Heart right ventricle (tissue), 16 donors: ENCODE measurements at regions not wholly inside any gene's neighbourhood (a gene's known extent, or its start where the extent isn't known, plus 50 kb on each side); places are given as distances from the start of the nearest gene placed in this dataset.

Experiments used
- ATAC-seq, 8 donors: fragments of 200-7000 bp; cut with Tn5 transposase; one replicate each; pipeline ENCODE4 v1.9.1; 2020; ENCODE audit warnings: mild to moderate bottlenecking in 8 of 8, moderate library complexity in 8 of 8, moderate number of reproducible peaks in 1 of 8
- DNase-seq, 2 donors: peaks; one replicate each; pipeline ENCODE4 v3.0.0-alpha.2; 2020
- H3K27ac ChIP-seq, 10 donors: fragments of 200-600 bp; sonication (generic) in 2 of 10; one replicate each; pipeline versions ENCODE4 v1.5.0 to v1.8.0; 2020 to 2022; ENCODE audit warnings: mild to moderate bottlenecking in 3 of 10
- H3K27me3 ChIP-seq, 7 donors: fragments of 200-600 bp; one replicate each; pipeline ENCODE4 v1.8.0; 2021 to 2022; ENCODE audit warnings: mild to moderate bottlenecking in 2 of 7
- H3K36me3 ChIP-seq, 9 donors: fragments of 200-600 bp; sonication (generic) in 1 of 9; one replicate each; pipeline versions ENCODE4 v1.5.0 to v1.8.0; 2020 to 2022; ENCODE audit warnings: mild to moderate bottlenecking in 2 of 9
- H3K4me1 ChIP-seq, 9 donors: fragments of 200-600 bp; sonication (generic) in 1 of 9; one replicate each; pipeline versions ENCODE4 v1.5.0 to v1.8.0; 2020 to 2022; ENCODE audit warnings: mild to moderate bottlenecking in 4 of 9
- H3K4me3 ChIP-seq, 10 donors: fragments of 200-600 bp; sonication (generic) in 2 of 10; one replicate each; pipeline versions ENCODE4 v1.5.0 to v1.8.0; 2020 to 2022; ENCODE audit warnings: mild to moderate bottlenecking in 7 of 10, moderate library complexity in 2 of 10
- H3K9me3 ChIP-seq, 11 donors: fragments of 200-600 bp in 10 of 11; sonication (generic) in 2 of 11; one replicate each; pipeline versions ENCODE4 v1.5.0 to v1.8.0; 2013 to 2022; ENCODE audit warnings: mild to moderate bottlenecking in 2 of 11, control low read depth in 1 of 11, moderate library complexity in 1 of 11
- WGBS, 2 donors: extraction: QIAGEN DNeasy Blood & Tissue Kit; methylation state at CpG; one replicate each; pipeline ENCODE4 v1.1.7; 2013; ENCODE audit warnings: inconsistent platforms in 1 of 2; 5-methylcytosine and 5-hydroxymethylcytosine counted together
- intact Hi-C, 10 donors: fragments of 100-400 bp; cut with DNase I; formaldehyde crosslinking; loops; one replicate each; pipeline versions ENCODE4 v1.11.1 to v1.14.2; 2022
- TF ChIP-seq, protein P1 (sequence below), 9 donors: fragments of 200-600 bp; sonication (generic) in 2 of 9; IDR thresholded peaks; one replicate each; pipeline versions ENCODE4 v1.5.0 to v1.8.0; 2021 to 2022; ENCODE audit warnings: antibody characterized with exemption in 9 of 9, mild to moderate bottlenecking in 5 of 9, moderate library complexity in 1 of 9
- donor health status: Arrhythmogenic right ventricular cardiomyopathy.
- donor health status: ischemic (EF 13 %, LVEDD 7.1; RV severe dilation, severe dysfunction).
- donor health status: healthy with polysubstance abuse.
- donor health status: DM: no; HTN: yes; CAD: no.
- donor health status: DM: no; HTN: no; CAD: no.
- donor health status: ischemic (EF 25% LVEDD 6.9; RV normal size, moderate dysfunction).
- donor health status: ischemic (EF 25% LVEDD 5.7; RV mildly dilated, moderate dysfunction).
- donor health status: healthy.
- donor health status: DM: yes; HTN: yes; CAD: no.
- donor health status: Ischemic cardiomyopathy.
- donor health status: ischemic (EF 35%, LVEDD 5.7; RV mildly dilated, moderate dysfunction).
- donor health status: nonischemic (EF 11% LVEDD 7.7; RV severe dilation, severe dysfunction).
- donor health status: DM: yes; HTN: yes; CAD: no.
- donor health status: PGD.
- donor health status: ischemic (EF 29% LVEDD 5.4; RV normal size, mild dysfunction).
- donor health status: nonischemic (EF 23%, LVEDD 6.1; RV moderate dilation, normal function).

DNA sequence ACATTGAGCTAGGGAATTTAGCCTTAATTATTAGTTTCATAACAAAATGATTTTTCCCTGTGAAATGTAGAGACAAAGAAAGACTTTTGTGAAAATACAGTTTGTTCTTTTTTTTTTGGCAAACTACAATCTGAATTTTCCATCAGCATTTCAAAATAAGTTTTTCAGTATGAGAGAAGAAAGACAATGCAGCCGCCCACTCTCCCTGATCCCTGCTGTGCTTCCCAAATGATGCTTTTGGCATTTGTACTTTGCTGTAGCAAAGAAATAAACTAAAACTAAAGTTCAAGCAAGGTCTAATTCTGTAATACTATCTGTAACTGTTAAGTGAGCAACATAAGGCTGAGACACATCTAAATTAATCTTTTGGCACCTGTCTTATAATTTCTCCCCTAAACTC is 782.2 kb downstream of the VGLL3 start:
- 68 to 79% methylated on average over 1 of the region's 1 CpG for WGBS, 2 donors
- TF ChIP-seq, protein P1, sequence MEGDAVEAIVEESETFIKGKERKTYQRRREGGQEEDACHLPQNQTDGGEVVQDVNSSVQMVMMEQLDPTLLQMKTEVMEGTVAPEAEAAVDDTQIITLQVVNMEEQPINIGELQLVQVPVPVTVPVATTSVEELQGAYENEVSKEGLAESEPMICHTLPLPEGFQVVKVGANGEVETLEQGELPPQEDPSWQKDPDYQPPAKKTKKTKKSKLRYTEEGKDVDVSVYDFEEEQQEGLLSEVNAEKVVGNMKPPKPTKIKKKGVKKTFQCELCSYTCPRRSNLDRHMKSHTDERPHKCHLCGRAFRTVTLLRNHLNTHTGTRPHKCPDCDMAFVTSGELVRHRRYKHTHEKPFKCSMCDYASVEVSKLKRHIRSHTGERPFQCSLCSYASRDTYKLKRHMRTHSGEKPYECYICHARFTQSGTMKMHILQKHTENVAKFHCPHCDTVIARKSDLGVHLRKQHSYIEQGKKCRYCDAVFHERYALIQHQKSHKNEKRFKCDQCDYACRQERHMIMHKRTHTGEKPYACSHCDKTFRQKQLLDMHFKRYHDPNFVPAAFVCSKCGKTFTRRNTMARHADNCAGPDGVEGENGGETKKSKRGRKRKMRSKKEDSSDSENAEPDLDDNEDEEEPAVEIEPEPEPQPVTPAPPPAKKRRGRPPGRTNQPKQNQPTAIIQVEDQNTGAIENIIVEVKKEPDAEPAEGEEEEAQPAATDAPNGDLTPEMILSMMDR (IDR thresholded peaks at IDR 0.05), result no peak
- Histone ChIP-seq H3K4me3 (no peak overlapping the region), H3K36me3 (no peaks in the 10 kb centered on the region), H3K4me1 (no peaks in the 10 kb centered on the region), H3K27ac (no peak overlapping the region), H3K9me3 (peaks cover 0 to 8% (median 0%) of the 10 kb centered on the region in 11 donors), H3K27me3 (no peaks in the 10 kb centered on the region)
- ATAC-seq, result no peak
- DNase-seq, result no peak
- intact Hi-C loops, result no loop called here

DNA sequence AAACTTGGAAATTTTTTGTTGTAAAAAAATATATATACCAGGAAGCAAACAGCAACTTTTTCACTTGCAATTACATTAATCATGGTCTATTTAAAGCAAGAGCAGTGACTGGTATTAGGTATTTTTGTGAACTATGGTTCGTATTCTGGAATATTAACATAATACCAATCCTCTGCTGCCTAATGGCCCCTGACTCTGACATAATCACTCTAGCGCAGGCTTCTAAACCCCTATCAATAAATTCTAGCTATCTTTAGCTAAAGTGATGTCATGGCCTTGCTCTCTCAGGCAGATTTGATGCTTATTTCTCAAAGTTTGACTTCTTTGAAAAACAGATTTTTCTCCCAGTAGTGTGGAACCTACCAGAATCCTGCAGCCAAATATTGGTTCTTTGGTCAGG is 808.3 kb downstream of the VGLL3 start:
- peaks cover 0 to 17% (median 0%) of the 10 kb centered on the region in 11 donors for H3K9me3 ChIP-seq
- no peaks in the 10 kb centered on the region for H3K4me1 ChIP-seq
- DNase-seq, result no peak
- H3K4me3 ChIP-seq, result no peak overlapping the region
- WGBS, 2 donors, result 69 to 73% methylated on average over 2 of the region's 2 CpGs
- no peak for ATAC-seq
- no peaks in the 10 kb centered on the region for H3K27me3 ChIP-seq
- intact Hi-C loops, result no loop called here
- no peaks in the 10 kb centered on the region for H3K36me3 ChIP-seq
- TF ChIP-seq, protein P1 (IDR thresholded peaks at IDR 0.05), result no peak
- H3K27ac ChIP-seq, result no peak overlapping the region

DNA sequence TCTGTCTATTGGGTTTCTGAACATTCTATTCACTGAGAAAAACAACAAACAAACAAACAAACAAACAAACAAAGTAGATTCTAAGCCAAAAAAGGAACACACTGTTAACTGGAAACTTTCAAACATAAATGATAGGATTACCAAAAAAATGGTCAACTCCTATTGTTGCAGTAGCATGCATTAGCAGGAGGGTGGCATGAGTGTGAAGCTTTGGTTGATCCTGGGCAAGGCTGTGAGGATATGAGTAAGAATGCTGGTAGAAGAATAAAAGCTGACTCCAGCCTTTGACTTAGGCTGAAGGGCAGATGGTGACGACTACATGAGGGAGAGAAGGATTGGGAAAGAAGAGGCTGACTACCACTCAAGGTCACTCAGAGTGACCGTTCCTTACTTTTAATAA is 810.3 kb downstream of the VGLL3 start:
- no peak for ATAC-seq
- Histone ChIP-seq H3K36me3 (no peaks in the 10 kb centered on the region), H3K27ac (no peak overlapping the region), H3K4me3 (no peak overlapping the region), H3K9me3 (peaks cover 0 to 14% (median 0%) of the 10 kb centered on the region in 11 donors), H3K27me3 (no peaks in the 10 kb centered on the region), H3K4me1 (no peaks in the 10 kb centered on the region)
- intact Hi-C loops, result no loop called here
- no peak for DNase-seq
- TF ChIP-seq, protein P1 (IDR thresholded peaks at IDR 0.05), result no peak
- WGBS, 2 donors, result 55 to 61% methylated on average over 2 of the region's 2 CpGs

DNA sequence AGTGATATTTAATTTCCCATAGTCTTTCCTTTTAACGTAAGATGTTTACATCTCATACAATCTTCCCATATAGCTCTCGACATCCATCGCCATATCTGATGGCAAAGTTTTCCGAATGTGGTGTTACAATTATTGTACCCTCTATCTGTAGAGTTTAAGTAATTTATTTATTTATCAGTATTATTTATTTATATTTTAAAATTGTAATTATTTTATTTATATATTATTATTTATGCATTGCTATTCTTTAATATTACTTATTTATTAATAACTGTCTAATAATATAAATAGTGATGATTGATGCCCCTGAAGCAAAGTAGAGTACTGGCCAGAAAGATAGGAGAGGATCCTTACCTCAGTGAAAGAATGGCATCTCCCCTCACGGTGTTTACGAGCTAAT is 812.9 kb downstream of the VGLL3 start:
- no peaks in the 10 kb centered on the region for H3K36me3 ChIP-seq
- DNase-seq (no peak), ATAC-seq (no peak)
- no peaks in the 10 kb centered on the region for H3K9me3 ChIP-seq
- H3K27me3 ChIP-seq, result no peaks in the 10 kb centered on the region
- 90 to 93% methylated on average over 6 of the region's 6 CpGs for WGBS, 2 donors
- H3K4me1 ChIP-seq, result no peaks in the 10 kb centered on the region
- no peak overlapping the region for H3K4me3 ChIP-seq
- H3K27ac ChIP-seq, result no peak overlapping the region
- TF ChIP-seq, protein P1 (IDR thresholded peaks at IDR 0.05), result no peak
- intact Hi-C loops, result no loop called here

DNA sequence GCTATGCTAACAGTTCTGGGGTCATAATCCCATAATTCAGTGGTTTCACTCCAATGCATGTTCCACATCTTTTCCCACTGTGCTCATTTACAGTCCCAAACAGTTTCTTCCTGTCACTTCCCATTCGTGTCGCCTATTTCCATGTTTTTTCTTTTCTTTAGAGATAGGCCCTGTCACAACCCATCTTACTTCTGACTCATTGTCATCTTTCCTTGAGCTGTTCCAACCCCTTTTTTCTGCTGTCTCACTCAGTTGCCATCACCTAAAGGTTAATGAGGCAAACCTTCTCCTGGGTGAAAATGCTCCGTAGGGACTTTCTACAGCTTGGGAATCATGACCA is 814.5 kb downstream of the VGLL3 start:
- Histone ChIP-seq H3K27me3 (no peaks in the 10 kb centered on the region), H3K9me3 (no peaks in the 10 kb centered on the region), H3K36me3 (no peaks in the 10 kb centered on the region), H3K4me1 (no peaks in the 10 kb centered on the region), H3K4me3 (no peak overlapping the region), H3K27ac (no peak overlapping the region)
- no peak for ATAC-seq
- 62 to 75% methylated on average over 3 of the region's 3 CpGs for WGBS, 2 donors
- no peak for DNase-seq
- intact Hi-C loops, result no loop called here
- TF ChIP-seq, protein P1 (IDR thresholded peaks at IDR 0.05), result no peak
